GM12878 (cell line): ENCODE measurements at regions not wholly inside any gene's neighbourhood (a gene's known extent, or its start where the extent isn't known, plus 50 kb on each side); places are given as distances from the start of the nearest gene placed in this dataset.

Experiments
- ATAC-seq: fragments of 200-7000 bp; cut with Tn5 transposase; 3 replicates; pipeline ENCODE4 v1.9.1; 2020; ENCODE audit warnings: mild to moderate bottlenecking, moderate library complexity
- BruUV-seq: library from RNA; stranded (reverse); fragments of 400-500 nt; replicated peaks from 2 replicates; lab custom pipeline; 2021; lab: Mats Ljungman, UMichigan
- CTCF ChIA-PET: fragments of 300-600 bp; sonication (Branson Sonifier 250); formaldehyde crosslinking; extraction: SDS; loops from one replicate; lab custom pipeline; 2021; ENCODE audit warnings: inconsistent platforms; lab: Yijun Ruan, JAX
- POLR2A ChIA-PET: fragments of 350-600 bp; formaldehyde crosslinking; extraction: SDS; loops from one replicate; lab custom pipeline; 2021; ENCODE audit warnings: inconsistent platforms; lab: Charles Lee
- RAD21 ChIA-PET: fragments of 300-600 bp; sonication (Branson Sonifier 250); formaldehyde crosslinking; loops from one replicate; lab custom pipeline; 2023; ENCODE audit warnings: antibody characterized with exemption; ENCODE audit not compliant: unreplicated experiment; lab: Charles Lee
- SMC1A ChIA-PET: fragments of 300-600 bp; sonication (Branson Sonifier 250); formaldehyde crosslinking; loops from one replicate; lab custom pipeline; 2023; ENCODE audit not compliant: unreplicated experiment, uncharacterized antibody; lab: Charles Lee
- DNase-seq: peaks from one replicate; pipeline ENCODE4 v3.0.0-alpha.2; 2011; ENCODE audit warnings: low read depth, low spot score
- FAIRE-seq: peaks from 3 replicates; lab custom pipeline; 2011; peaks lifted over from hg19 to GRCh38; lab: Jason Lieb, UNC
- H2AFZ ChIP-seq: 2 replicates; pipeline ENCODE4 v1.6.0; 2011; ENCODE audit warnings: low read depth, low read length, control low read depth; ENCODE audit not compliant: control insufficient read depth
- H3K27ac ChIP-seq: 2 replicates; pipeline ENCODE4 v1.5.1; 2011; ENCODE audit warnings: control low read depth; ENCODE audit not compliant: control insufficient read depth, insufficient read depth
- H3K27me3 ChIP-seq, 2 experiments: replicated peaks in 1 of 2; 2 replicates each; pipeline versions ENCODE4 v1.6.0 to v1.6.1; 2011; ENCODE audit warnings: low read length in 1 of 2; ENCODE audit not compliant: control insufficient read depth in 2 of 2, insufficient read depth in 2 of 2
- H3K36me3 ChIP-seq, 2 experiments: 2 replicates each; pipeline ENCODE4 v1.5.1; 2011; ENCODE audit warnings: low read length in 1 of 2; ENCODE audit not compliant: control insufficient read depth in 2 of 2, insufficient read depth in 2 of 2
- H3K4me1 ChIP-seq: 2 replicates; pipeline ENCODE4 v1.6.1; 2011; ENCODE audit warnings: mild to moderate bottlenecking, low read length, moderate library complexity, mixed read lengths; ENCODE audit not compliant: control insufficient read depth, insufficient read depth
- H3K4me2 ChIP-seq: 2 replicates; pipeline ENCODE4 v1.6.0; 2011; ENCODE audit warnings: control low read depth; ENCODE audit not compliant: control insufficient read depth, insufficient read depth
- H3K4me3 ChIP-seq: fragments of 200-600 bp; sonication (generic); 2 replicates; pipeline ENCODE4 v1.5.1; 2016
- H3K79me2 ChIP-seq: 2 replicates; pipeline ENCODE4 v1.6.0; 2011; ENCODE audit warnings: low read length; ENCODE audit not compliant: control insufficient read depth, insufficient read depth
- H3K9ac ChIP-seq: 2 replicates; pipeline ENCODE4 v1.8.0; 2011; ENCODE audit warnings: low read length, control low read depth, mixed read lengths; ENCODE audit not compliant: control insufficient read depth, insufficient read depth
- H3K9me3 ChIP-seq: replicated peaks from 3 replicates; pipeline ENCODE4 v1.5.1; 2011; ENCODE audit warnings: mild to moderate bottlenecking, low read length; ENCODE audit not compliant: control insufficient read depth, insufficient read depth
- H4K20me1 ChIP-seq: 2 replicates; pipeline ENCODE4 v1.6.0; 2011; ENCODE audit not compliant: control insufficient read depth, insufficient read depth
- CEBPB ChIP-seq, 2 experiments: fragments of 150-350 bp in 1 of 2; IDR thresholded peaks; 2 replicates each; pipeline ENCODE4 v1.6.1; 2012 to 2014; ENCODE audit warnings: low read depth in 2 of 2, low read length in 2 of 2, borderline replicate concordance in 1 of 2, inconsistent platforms in 1 of 2
- CEBPZ ChIP-seq: fragments of 150-350 bp; IDR thresholded peaks from 2 replicates; pipeline ENCODE4 v1.6.1; 2016; ENCODE audit warnings: low read depth, low read length
- E2F4 ChIP-seq: IDR thresholded peaks from 2 replicates; pipeline ENCODE4 v1.6.1; 2012; ENCODE audit warnings: low read depth, low read length, improper control_type of control experiment
- EZH2 ChIP-seq: IDR thresholded peaks from 2 replicates; pipeline ENCODE4 v1.6.1; 2012; ENCODE audit warnings: low read depth, mild to moderate bottlenecking, control low read depth, inconsistent platforms, low read length, borderline replicate concordance; ENCODE audit not compliant: control insufficient read depth
- FOXK2 ChIP-seq: fragments of 450-650 bp; IDR thresholded peaks from 2 replicates; pipeline ENCODE4 v1.6.1; 2017; ENCODE audit warnings: mild to moderate bottlenecking, moderate library complexity
- MEF2A ChIP-seq: IDR thresholded peaks from 2 replicates; pipeline ENCODE4 v1.6.1; 2011; ENCODE audit warnings: low read depth, mild to moderate bottlenecking, low read length, moderate library complexity; ENCODE audit not compliant: insufficient read depth
- REST ChIP-seq: IDR thresholded peaks from 2 replicates; pipeline ENCODE4 v1.6.1; 2012; ENCODE audit warnings: mild to moderate bottlenecking, low read depth, low read length
- SMAD1 ChIP-seq: fragments of 450-650 bp; IDR thresholded peaks from 2 replicates; pipeline ENCODE4 v1.6.1; 2018; ENCODE audit warnings: mild to moderate bottlenecking, low read depth; ENCODE audit not compliant: partially characterized antibody
- SMC3 ChIP-seq: IDR thresholded peaks from 2 replicates; pipeline ENCODE4 v1.6.1; 2011; ENCODE audit warnings: low read length, improper control_type of control experiment, borderline replicate concordance
- ZNF207 ChIP-seq: fragments of 450-650 bp; IDR thresholded peaks from 2 replicates; pipeline ENCODE4 v1.6.1; 2014; ENCODE audit warnings: antibody characterized with exemption, mild to moderate bottlenecking, borderline replicate concordance
- ZNF217 ChIP-seq: fragments of 450-650 bp; IDR thresholded peaks from 2 replicates; pipeline ENCODE4 v1.6.1; 2017; ENCODE audit warnings: antibody characterized with exemption, mild to moderate bottlenecking
- WGBS: methylation state at CpG from one replicate; pipeline ENCODE4 v1.1.6; 2016; ENCODE audit warnings: low lambda C conversion rate; ENCODE audit not compliant: insufficient replicate concordance, insufficient coverage; ENCODE audit errors: missing lambda C conversion rate; 5-methylcytosine and 5-hydroxymethylcytosine counted together
- in situ Hi-C: fragments of 300-500 bp; cut with MboI; formaldehyde crosslinking; loops from 9 replicates; pipeline ENCODE4 v1.14.3; 2018; ENCODE audit warnings: mixed read lengths
- intact Hi-C: fragments of 100-400 bp; cut with micrococcal nuclease; formaldehyde crosslinking; loops from one replicate; pipeline ENCODE4 v1.14.2; 2022; ENCODE audit not compliant: unreplicated experiment

- no peak overlapping the region for H3K27ac ChIP-seq
- in situ Hi-C loops (no loop called here), intact Hi-C loops (no loop called here)
- DNase-seq (no peak), ATAC-seq (no peak), FAIRE-seq (no peak)
- ChIA-PET SMC1A (interaction anchor here (0.7 kb wide), 1 partner anchor 1096 kb away, joined by 3 read pairs; no protein-coding TSS in a partner anchor), POLR2A (no interaction called here), RAD21 (no interaction called here), CTCF (no interaction called here)
- no peaks in the 10 kb centered on the region for H4K20me1 ChIP-seq
- H2AFZ ChIP-seq, result no peak overlapping the region
- H3K27me3 ChIP-seq, result no peaks in the 10 kb centered on the region
- BruUV-seq, result no TSS peak
- no peaks in the 10 kb centered on the region for H3K4me1 ChIP-seq
- H3K36me3 ChIP-seq, result no peaks in the 10 kb centered on the region
- H3K9me3 ChIP-seq, result no peaks in the 10 kb centered on the region
- no peak for TF ChIP-seq EZH2
- TF ChIP-seq CEBPB (IDR thresholded peaks at IDR 0.05; ENCODE audit: borderline replicate concordance in 1 of 2, low read depth in 2 of 2, low read length in 2 of 2), result no peak
- no peak for TF ChIP-seq E2F4
- no peak for TF ChIP-seq ZNF217
- TF ChIP-seq ZNF207, result no peak
- TF ChIP-seq CEBPZ, result no peak
- TF ChIP-seq MEF2A, result no peak
- TF ChIP-seq SMC3, result no peak
- no peak for TF ChIP-seq SMAD1
- TF ChIP-seq REST, result no peak
- no peak for TF ChIP-seq FOXK2
- H3K79me2 ChIP-seq, result no peaks in the 10 kb centered on the region
- no peak overlapping the region for H3K4me3 ChIP-seq
- H3K9ac ChIP-seq, result no peak overlapping the region
- no peak overlapping the region for H3K4me2 ChIP-seq
- 3% methylated on average over 2 of the region's 2 CpGs for WGBS
Observed at GRCh38 chr21:18831942-18832676, 428.5 kb upstream of the TMPRSS15 start.
